Astrocyte of the cerebellum (primary cell): ENCODE measurements at regions not wholly inside any gene's neighbourhood (a gene's known extent, or its start where the extent isn't known, plus 50 kb on each side); places are given as distances from the start of the nearest gene placed in this dataset.

ENCODE experiments used
- DNase-seq: peaks from one replicate; pipeline ENCODE4 v3.0.0-alpha.2; 2011; ENCODE audit warnings: low read depth
- H3K4me3 ChIP-seq: 2 replicates; pipeline ENCODE4 v1.5.1; 2011; ENCODE audit warnings: mild to moderate bottlenecking, low read depth, low read length, moderate library complexity
- in situ Hi-C: cut with HindIII; loops from 2 replicates; pipeline ENCODE4 v1.10.0; 2017; ENCODE audit warnings: low sequenced_read_pairs
- TF ChIP-seq, protein P1 (sequence below): IDR thresholded peaks from 2 replicates; pipeline ENCODE4 v1.5.1; 2012; ENCODE audit warnings: low read length, low read depth, moderate library complexity, mild to moderate bottlenecking; ENCODE audit errors: missing control alignments

DNA sequence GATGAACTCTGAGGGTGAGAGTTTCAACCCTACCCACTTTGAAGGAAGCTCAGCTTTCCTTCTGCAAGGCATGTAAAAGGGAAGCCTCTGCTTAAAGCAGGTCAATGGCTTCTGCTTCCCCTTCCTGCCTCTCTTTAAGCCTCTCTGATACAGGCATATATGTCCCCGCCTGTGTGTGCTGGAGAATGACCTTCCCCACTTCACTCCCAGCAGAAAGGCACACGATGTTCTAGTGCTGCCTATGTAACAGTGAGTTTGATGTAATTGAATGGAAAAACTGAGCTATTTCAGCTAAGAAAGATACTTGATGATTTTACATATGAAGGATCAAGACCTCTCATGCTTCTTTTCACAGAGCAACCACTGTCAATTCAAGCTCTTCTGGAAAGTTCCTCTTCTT is 632.2 kb downstream of the HACE1 start:
- TF ChIP-seq, protein P1, sequence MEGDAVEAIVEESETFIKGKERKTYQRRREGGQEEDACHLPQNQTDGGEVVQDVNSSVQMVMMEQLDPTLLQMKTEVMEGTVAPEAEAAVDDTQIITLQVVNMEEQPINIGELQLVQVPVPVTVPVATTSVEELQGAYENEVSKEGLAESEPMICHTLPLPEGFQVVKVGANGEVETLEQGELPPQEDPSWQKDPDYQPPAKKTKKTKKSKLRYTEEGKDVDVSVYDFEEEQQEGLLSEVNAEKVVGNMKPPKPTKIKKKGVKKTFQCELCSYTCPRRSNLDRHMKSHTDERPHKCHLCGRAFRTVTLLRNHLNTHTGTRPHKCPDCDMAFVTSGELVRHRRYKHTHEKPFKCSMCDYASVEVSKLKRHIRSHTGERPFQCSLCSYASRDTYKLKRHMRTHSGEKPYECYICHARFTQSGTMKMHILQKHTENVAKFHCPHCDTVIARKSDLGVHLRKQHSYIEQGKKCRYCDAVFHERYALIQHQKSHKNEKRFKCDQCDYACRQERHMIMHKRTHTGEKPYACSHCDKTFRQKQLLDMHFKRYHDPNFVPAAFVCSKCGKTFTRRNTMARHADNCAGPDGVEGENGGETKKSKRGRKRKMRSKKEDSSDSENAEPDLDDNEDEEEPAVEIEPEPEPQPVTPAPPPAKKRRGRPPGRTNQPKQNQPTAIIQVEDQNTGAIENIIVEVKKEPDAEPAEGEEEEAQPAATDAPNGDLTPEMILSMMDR, result no peak
- no peak for DNase-seq
- no peak overlapping the region for H3K4me3 ChIP-seq
- in situ Hi-C loops, result no loop called here

GRCh38 chr6:104226790-104227446 is 632.8 kb downstream of the HACE1 start:
- H3K4me3 ChIP-seq, result no peak overlapping the region
- TF ChIP-seq, protein P1, result no peak
- in situ Hi-C loops, result no loop called here
- DNase-seq, result no peak

DNA sequence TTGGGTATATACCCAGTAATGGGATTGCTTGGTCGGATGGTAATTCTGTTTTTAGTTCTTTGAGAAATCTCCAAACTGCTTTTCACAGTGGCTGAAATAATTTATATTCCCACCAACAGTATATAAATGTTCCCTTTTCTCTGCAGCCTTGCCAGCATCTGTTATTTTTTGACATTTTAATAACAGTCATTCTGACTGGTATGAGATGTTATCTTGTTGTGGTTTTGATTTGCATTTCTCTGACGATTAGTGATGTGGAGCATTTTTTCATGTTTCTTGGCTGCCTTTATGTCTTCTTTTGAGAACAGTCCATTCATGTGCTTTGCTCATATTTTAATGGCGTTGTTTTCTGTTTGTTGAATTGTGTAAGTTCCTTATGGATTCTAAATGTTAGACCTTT is 641.6 kb downstream of the HACE1 start:
- peak; percentile 9 for DNase-seq
- no peak overlapping the region for H3K4me3 ChIP-seq
- in situ Hi-C loops, result no loop called here
- TF ChIP-seq, protein P1, result no peak

DNA sequence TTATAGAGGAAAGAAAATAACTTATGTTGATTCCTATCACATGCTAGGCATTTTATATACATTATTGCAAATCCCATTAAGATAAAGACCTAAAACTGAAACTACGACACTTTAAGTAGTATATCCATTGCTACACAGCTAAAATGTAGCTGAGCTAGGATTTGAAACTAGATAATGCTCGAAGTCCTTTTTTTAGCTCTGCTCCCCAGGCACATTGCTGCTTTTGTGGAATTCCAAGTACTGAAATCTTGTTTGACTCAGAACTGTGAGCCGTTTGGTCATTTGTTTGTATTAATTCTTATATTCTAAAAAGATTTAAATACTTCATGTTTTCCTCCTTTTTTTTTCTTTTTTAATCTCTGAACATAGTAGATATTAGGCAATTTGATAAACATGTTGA is 644.8 kb downstream of the HACE1 start:
- TF ChIP-seq, protein P1, result no peak
- DNase-seq, result no peak
- H3K4me3 ChIP-seq, result no peak overlapping the region
- in situ Hi-C loops, result no loop called here

DNA sequence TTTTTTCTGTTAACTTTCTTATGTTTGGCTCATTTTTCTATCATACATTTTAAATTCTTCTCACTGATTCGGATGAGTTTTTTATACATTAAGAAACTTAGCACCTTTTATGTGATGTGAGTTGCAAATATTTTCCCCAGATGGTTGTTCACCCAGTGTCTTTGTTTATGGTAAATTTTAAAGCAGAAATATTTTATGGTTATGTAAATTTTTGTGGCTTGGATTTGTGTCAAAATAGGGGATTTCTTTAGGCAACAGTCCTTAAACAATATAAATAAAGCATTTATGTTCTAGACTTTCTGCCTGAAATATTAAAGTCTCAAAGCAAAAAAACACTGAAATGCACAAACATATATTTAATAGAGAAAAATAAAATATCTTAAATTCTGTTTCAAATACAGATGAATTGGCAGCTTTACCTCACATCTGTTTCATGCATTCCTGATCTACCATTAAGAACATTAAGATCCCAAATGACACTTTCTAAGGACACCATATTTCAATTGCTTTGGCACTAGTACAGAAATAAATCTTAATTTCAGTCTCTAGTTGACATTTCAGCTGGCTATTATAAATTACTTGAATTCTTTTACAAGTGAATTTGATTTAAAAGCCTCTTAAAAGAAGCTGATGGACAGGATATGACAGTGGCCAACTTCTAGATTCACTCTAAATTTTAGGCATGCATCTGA is 646.6 kb downstream of the HACE1 start:
- peak; percentile 12 for DNase-seq
- no peak overlapping the region for H3K4me3 ChIP-seq
- in situ Hi-C loops, result no loop called here
- TF ChIP-seq, protein P1, result no peak

- no peak overlapping the region for H3K4me3 ChIP-seq
- in situ Hi-C loops, result no loop called here
- DNase-seq, result no peak
- TF ChIP-seq, protein P1, result no peak
These were observed 652.1 kb downstream of the HACE1 start for GRCh38 chr6:104207635-104208034.
